GM18517 (cell line): ENCODE measurements at regions not wholly inside any gene's neighbourhood (a gene's known extent, or its start where the extent isn't known, plus 50 kb on each side); places are given as distances from the start of the nearest gene placed in this dataset.
"Not testable (repeated sequence)": the region's sequence is repeated elsewhere in the genome, so short reads cannot be mapped to it uniquely, and the experiment has no call there.

Experiments
- ATAC-seq: cut with Tn5 transposase; IDR thresholded peaks from one replicate; pipeline ENCODE4 v1.9.1; 2021; ENCODE audit warnings: mild to moderate bottlenecking, moderate library complexity; ENCODE audit not compliant: unreplicated experiment

DNA sequence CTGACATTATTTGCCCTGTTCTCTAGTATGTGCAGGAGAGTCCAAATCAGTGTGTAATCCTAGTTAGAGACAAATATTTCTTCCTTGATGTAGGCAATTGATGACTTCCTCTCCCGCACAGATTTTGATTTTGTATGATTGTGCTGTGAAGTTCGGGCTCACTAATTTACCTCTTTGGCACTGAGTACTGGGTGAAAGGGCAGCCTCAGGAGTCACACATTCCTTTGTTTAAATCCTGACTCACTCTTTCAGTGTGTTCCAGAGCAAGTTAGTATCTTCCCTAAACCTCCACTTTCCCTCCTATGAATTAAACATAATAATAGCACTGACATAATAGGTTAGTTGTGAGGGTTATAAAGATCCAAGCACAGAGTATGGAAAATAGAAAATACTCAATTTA is 269.7 kb downstream of the ISL1 start:
- no peak for ATAC-seq

- ATAC-seq: no peak
These were observed 274.3 kb downstream of the ISL1 start for GRCh38 chr5:51657340-51658240.

GRCh38 chr5:51661646-51662265 is 278.5 kb downstream of the ISL1 start:
- ATAC-seq: no peak

GRCh38 chr5:51664491-51665250 is 281.4 kb downstream of the ISL1 start:
- no peak for ATAC-seq

DNA sequence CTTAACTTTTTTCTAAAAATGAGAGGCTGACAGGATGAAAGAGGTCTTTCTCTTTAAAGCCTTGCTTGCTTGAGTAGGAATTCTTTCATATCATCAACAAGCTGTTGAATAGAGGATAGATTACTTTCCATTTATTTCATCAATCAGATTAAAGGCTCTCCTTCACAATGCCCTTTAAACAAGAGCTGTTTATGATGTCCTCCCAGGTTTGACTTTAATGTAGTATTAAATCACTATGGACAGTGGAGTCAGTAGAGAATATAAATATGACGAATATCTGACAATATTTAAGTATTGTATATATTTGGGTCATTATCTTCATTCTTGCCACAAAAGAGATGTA is 282.0 kb downstream of the ISL1 start:
- ATAC-seq: no peak

DNA sequence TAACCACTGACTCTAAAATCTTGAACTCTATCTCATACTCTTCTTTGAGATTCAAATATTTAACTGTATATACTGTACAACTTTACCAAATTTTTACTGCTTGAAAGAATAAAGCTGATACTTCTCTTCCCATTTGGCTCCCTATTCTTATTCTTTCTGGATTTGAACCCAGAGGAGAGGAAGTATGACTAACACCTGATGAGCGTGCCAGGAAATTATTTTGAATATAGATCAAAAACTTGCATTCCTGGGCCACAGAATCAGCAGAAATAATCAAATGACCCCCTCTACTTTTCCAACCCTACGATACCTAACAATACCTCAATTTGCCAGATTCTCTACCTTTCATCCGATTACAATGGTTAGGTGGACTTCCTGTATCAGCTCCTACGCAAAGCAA is 285.8 kb downstream of the ISL1 start:
- no peak for ATAC-seq

DNA sequence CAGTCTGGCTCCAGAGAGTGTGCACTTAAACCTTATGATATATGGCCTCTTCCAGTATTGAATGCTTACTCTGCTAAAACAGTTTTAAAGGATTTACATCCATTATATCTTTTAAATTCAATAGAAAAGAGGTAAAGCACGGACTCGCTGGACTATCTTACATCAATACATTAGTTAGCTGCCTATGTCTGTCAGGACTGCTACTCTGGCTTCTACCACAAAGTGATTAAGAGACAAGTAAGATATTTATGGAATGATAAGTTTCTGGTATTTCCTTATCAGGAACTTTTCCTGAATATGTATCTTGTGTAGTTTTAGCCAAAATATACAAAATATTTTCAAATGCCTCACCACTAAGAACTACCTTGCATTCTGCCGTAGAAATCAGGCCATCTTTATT is 295.1 kb downstream of the ISL1 start:
- no peak for ATAC-seq

DNA sequence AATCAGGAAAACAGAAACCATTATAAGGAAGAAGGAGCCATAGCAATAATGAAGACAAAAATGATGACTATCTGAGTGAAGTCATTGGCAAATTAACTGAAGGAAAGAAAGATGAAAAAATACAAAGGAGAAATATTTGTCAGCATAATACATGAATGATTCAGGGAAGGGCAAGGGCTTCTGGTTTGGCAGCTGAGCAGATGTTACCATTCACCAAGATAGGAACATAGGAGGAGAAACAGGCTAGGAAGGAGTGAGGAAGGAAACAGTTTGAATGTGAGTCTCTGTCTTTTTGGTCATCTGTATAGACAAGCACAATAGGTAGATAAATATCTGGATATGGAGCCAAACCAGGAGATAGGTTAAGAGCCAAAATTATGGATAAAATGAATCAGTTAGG is 296.0 kb downstream of the ISL1 start:
- no peak for ATAC-seq

DNA sequence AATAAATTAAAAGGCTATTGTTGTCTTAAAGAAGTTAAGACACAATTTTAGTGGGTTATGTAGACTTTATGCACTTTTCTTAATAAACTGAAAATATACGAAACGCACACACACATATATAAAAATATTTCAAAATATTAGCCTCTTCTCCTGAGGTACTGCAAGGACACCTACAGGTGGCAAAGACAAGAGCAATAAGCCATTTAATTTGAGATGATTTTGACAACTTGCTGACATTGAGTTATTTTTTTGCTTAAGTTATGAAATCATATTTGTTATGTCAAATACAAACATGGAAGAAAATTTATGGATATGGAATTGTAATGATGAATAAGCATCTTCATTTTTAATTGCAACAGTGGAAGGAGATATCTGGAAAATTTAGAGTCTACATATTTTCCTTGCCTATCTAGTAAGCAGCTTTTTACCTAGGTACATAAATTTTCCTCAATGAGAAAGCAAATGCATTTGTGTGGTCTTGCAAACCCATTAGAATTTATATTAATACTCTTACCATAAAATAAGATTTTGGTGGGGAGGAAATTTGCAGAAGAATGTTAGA is 301.6 kb downstream of the ISL1 start:
- ATAC-seq: no peak

DNA sequence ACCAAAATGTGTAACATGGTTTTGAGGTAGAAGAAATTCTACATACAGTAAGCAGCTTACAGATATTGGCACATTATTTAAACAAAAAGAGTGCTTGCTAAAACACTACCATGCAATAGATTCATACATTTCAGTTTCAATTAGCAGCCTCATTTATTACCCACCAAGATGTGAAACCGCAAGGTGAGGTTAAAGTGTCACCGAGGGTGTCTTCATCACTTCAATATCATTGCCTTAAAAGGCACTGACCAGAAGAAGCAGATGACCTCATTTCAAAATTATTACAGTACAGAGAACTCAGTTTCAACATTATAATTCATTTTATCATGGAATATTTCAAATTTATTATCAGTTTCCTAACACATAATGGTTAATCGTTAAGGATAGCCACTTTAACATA is 302.2 kb downstream of the ISL1 start:
- ATAC-seq: no peak

GRCh38 chr5:51686622-51687021 is 303.4 kb downstream of the ISL1 start:
- ATAC-seq: no peak

DNA sequence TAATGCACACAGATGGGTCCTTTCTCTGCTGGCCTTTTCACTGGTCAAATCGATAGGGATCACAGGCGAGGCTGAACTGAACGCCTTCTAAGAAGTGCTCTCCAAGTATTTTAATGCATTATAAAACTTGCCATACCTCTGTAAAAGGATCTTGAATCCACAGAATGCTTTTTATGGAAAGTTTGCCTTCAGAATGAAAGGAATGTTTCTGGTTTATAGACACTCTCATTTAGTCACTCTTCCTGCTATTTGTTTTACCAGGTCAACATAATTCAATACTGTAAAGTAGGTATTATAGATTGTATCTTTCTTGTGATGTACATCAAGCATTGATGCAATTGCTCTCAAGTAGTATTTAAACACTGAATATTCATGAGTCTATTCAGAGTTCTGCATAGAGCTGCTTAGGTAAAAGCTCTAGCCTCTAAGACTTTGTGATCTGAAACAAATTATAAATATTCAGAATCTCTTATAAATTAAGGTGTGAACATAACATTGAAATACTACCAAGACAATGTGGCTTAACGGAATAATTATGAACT is 308.4 kb downstream of the ISL1 start:
- ATAC-seq: no peak

DNA sequence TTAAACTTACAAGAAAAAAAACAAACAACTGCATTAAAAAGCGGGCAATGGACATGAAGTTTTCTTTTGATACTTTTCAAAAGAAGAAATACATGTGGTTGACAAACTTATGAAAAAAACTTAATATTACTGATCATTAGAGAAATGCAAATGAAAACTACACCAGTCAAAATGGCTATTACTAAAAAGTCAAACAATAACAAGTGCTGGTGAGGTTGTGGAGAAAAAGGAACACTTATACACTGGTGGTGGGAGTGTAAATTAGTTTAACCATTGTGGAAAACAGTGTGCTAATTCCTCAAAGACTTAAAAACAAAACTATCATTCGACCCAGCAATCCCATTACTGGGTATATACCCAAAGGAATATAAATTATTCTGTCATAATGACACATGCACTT is 311.6 kb downstream of the ISL1 start:
- no peak for ATAC-seq

GRCh38 chr5:51696122-51696521 is 312.9 kb downstream of the ISL1 start:
- no peak for ATAC-seq

DNA sequence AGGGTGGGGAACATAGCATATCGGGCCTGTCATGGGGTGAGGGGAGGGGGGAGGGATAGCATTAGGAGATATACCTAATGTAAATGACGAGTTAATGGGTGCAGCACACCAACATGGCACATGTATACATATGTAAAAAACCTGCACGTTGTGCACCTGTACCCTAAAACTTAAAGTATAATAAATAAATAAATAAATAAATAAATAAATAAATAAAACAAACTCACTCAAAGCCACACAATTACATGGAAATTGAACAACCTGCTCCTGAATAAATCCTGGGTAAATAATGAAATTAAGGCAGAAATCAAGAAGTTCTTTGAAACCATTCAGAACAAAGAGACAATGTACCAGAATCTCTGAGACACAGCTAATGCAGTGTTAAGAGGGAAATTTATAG is 318.8 kb downstream of the ISL1 start:
- ATAC-seq: not testable (repeated sequence)

GRCh38 chr5:51712201-51712600 is 329.0 kb downstream of the ISL1 start:
- no peak for ATAC-seq

GRCh38 chr5:51715445-51715844 is 332.2 kb downstream of the ISL1 start:
- ATAC-seq: not testable (repeated sequence)

DNA sequence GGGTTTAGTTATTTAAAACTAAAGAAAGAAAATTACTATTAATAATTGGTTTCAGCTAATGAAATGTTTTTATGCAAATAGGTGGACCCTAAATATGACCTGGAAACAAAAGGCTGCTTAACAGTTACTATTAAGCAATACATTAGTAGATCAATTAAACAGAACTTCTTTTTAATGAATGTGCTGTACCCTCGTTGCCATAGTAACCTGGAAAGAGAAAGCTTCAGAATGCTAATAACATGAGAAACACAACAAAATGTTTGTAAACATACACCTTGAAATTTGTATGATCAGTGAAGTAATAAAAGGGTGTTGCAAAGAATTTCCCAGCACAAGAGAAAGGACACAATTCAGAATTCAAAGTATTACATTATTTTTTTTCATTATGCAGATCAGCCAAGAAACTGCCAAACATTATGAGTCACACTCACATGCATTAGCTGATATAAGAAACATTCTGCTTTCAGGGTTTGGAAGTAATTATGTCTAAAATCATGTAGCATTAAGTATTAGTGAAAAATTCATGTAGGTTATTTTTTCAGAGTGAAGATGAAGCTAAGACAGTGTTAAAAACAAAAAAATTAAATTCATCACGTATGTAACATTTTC is 348.3 kb downstream of the ISL1 start:
- no peak for ATAC-seq

GRCh38 chr5:51732304-51732703 is 349.1 kb downstream of the ISL1 start:
- ATAC-seq: no peak

- no peak for ATAC-seq
These were observed 351.4 kb downstream of the ISL1 start for GRCh38 chr5:51734677-51735076.

DNA sequence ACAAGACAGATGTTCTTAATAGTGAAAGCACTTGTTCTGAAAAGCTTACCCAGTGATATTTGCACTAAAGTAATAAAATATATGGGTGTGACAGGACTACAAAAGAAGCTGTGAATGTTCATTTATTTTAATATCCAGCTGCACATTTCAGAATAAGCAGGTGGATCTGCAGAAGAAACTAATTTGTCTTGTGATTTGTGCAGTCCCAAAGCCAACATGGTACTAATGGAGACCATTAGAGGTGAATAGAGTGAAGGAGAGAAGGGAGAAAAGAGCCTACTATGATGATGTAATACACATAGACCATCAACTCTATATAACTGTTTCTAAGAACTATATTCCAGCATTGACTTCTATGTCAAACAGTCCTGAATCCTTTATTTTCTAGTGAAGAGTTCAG is 362.8 kb downstream of the ISL1 start:
- no peak for ATAC-seq
